NCI-H1105 treated with DMSO at 0.1 percent for 48 hours (cell line): ENCODE measurements at regions not wholly inside any gene's neighbourhood (a gene's known extent, or its start where the extent isn't known, plus 50 kb on each side); places are given as distances from the start of the nearest gene placed in this dataset.

Experiments used
- DNase-seq: peaks from one replicate; lab custom pipeline; 2025; lab: John Stamatoyannopoulos, UW

GRCh38 chr4:52234561-52235440, 183.7 kb downstream of the SPATA18 start:
- DNase-seq: peak; percentile 57

- DNase-seq: no peak
Observed at GRCh38 chr4:52235552-52236201, 184.6 kb downstream of the SPATA18 start.

GRCh38 chr4:52241916-52242315, 190.8 kb downstream of the SPATA18 start:
- DNase-seq: no peak

GRCh38 chr4:52243367-52243766, 192.3 kb downstream of the SPATA18 start:
- no peak for DNase-seq

- DNase-seq: peak; percentile 59
Observed at GRCh38 chr4:52244103-52244775, 193.1 kb downstream of the SPATA18 start.

GRCh38 chr4:52244848-52245247, 193.7 kb downstream of the SPATA18 start:
- peak; percentile 84 for DNase-seq

GRCh38 chr4:52246827-52247226, 195.7 kb downstream of the SPATA18 start:
- DNase-seq: no peak

GRCh38 chr4:52247941-52248340, 196.8 kb downstream of the SPATA18 start:
- no peak for DNase-seq

GRCh38 chr4:52248820-52249219, 197.7 kb downstream of the SPATA18 start:
- DNase-seq: no peak

GRCh38 chr4:52249581-52249980, 198.5 kb downstream of the SPATA18 start:
- DNase-seq: no peak

- DNase-seq: no peak
Observed at GRCh38 chr4:52250154-52250553, 199.1 kb downstream of the SPATA18 start.

- DNase-seq: no peak
Observed at GRCh38 chr4:52251864-52252263, 200.8 kb downstream of the SPATA18 start.

- no peak for DNase-seq
Observed at GRCh38 chr4:52253025-52253424, 201.9 kb downstream of the SPATA18 start.

GRCh38 chr4:52256522-52256921, 205.4 kb downstream of the SPATA18 start:
- DNase-seq: no peak

GRCh38 chr4:52259978-52260377, 208.9 kb downstream of the SPATA18 start:
- DNase-seq: no peak

GRCh38 chr4:52260514-52261210, 209.6 kb downstream of the SPATA18 start:
- no peak for DNase-seq

- DNase-seq: no peak
Observed at GRCh38 chr4:52263607-52264006, 212.5 kb downstream of the SPATA18 start.

- no peak for DNase-seq
Observed at GRCh38 chr4:52265781-52266525, 214.8 kb downstream of the SPATA18 start.

- no peak for DNase-seq
Observed at GRCh38 chr4:52266537-52267137, 215.5 kb downstream of the SPATA18 start.

GRCh38 chr4:52269761-52270160, 218.7 kb downstream of the SPATA18 start:
- DNase-seq: no peak

- no peak for DNase-seq
Observed at GRCh38 chr4:52273885-52274284, 222.8 kb downstream of the SPATA18 start.
